Panc1 (cell line): ENCODE measurements at regions not wholly inside any gene's neighbourhood (a gene's known extent, or its start where the extent isn't known, plus 50 kb on each side); places are given as distances from the start of the nearest gene placed in this dataset.
"Not testable (repeated sequence)": the region's sequence is repeated elsewhere in the genome, so short reads cannot be mapped to it uniquely, and the experiment has no call there.

ENCODE experiments used
- ATAC-seq: fragments of 200-7000 bp; cut with Tn5 transposase; 2 replicates; pipeline ENCODE4 v1.9.1; 2020; ENCODE audit warnings: mild to moderate bottlenecking, moderate library complexity
- BruUV-seq: library from RNA; stranded (reverse); fragments of 400-500 nt; replicated peaks from 2 replicates; lab custom pipeline; 2021; lab: Mats Ljungman, UMichigan
- CTCF ChIA-PET: fragments of 300-600 bp; sonication (Branson Sonifier 250); formaldehyde crosslinking; loops from one replicate; lab custom pipeline; 2022; ENCODE audit warnings: antibody characterized with exemption; lab: Charles Lee
- POLR2A ChIA-PET: fragments of 300-600 bp; sonication (Branson Sonifier 250); formaldehyde crosslinking; loops from one replicate; lab custom pipeline; 2022; ENCODE audit warnings: antibody characterized with exemption; lab: Charles Lee
- DNase-seq: peaks from one replicate; pipeline ENCODE4 v3.0.0-alpha.2; 2010; ENCODE audit warnings: low read depth, low spot score
- H3K27ac ChIP-seq: 2 replicates; pipeline ENCODE4 v1.5.1; 2011; ENCODE audit warnings: mild to moderate bottlenecking, low read length, inconsistent platforms
- H3K27me3 ChIP-seq: fragments of 200-500 bp; sonication (Bioruptor generic); 2 replicates; pipeline ENCODE4 v1.6.0; 2014; ENCODE audit warnings: low read length, inconsistent platforms; ENCODE audit not compliant: control insufficient read depth, insufficient read depth
- H3K36me3 ChIP-seq: fragments of 200-500 bp; sonication (Bioruptor generic); 2 replicates; pipeline ENCODE4 v1.5.1; 2014; ENCODE audit warnings: inconsistent platforms, mild to moderate bottlenecking, low read length, moderate library complexity; ENCODE audit not compliant: control insufficient read depth, insufficient read depth
- H3K4me1 ChIP-seq: 2 replicates; pipeline ENCODE4 v1.5.1; 2011; ENCODE audit warnings: inconsistent platforms, mild to moderate bottlenecking, low read length, moderate library complexity; ENCODE audit not compliant: control insufficient read depth, insufficient read depth
- H3K4me3 ChIP-seq, 2 experiments: 2 replicates each; pipeline ENCODE4 v1.5.1; 2011 to 2012; ENCODE audit warnings: low read depth in 2 of 2, low read length in 2 of 2, mild to moderate bottlenecking in 2 of 2, inconsistent platforms in 1 of 2, moderate library complexity in 1 of 2
- H3K9me3 ChIP-seq: fragments of 200-500 bp; sonication (Bioruptor generic); 2 replicates; pipeline ENCODE4 v1.5.1; 2014; ENCODE audit warnings: low read depth, mild to moderate bottlenecking, inconsistent platforms, low read length, moderate library complexity; ENCODE audit not compliant: control insufficient read depth, insufficient read depth
- SIN3A ChIP-seq: IDR thresholded peaks from 2 replicates; pipeline ENCODE4 v1.6.1; 2012; ENCODE audit warnings: low read depth, mild to moderate bottlenecking, low read length, moderate library complexity, borderline replicate concordance; ENCODE audit not compliant: insufficient read depth
- TCF7L2 ChIP-seq: IDR thresholded peaks from 2 replicates; pipeline ENCODE4 v1.6.1; 2011; ENCODE audit warnings: mild to moderate bottlenecking, low read depth, low read length, inconsistent platforms
- in situ Hi-C: cut with HindIII; loops from 2 replicates; pipeline ENCODE4 v1.10.0; 2016; ENCODE audit warnings: low sequenced_read_pairs, low pct_unique_long_range_greater_than_20kb
- intact Hi-C: fragments of 100-400 bp; cut with micrococcal nuclease; formaldehyde crosslinking; loops from one replicate; pipeline ENCODE4 v1.10.0; 2022; ENCODE audit not compliant: unreplicated experiment
- TF ChIP-seq, protein P1 (sequence below), 2 experiments: IDR thresholded peaks; 2 replicates each; pipeline ENCODE4 v1.6.1; 2011 to 2012; ENCODE audit warnings: low read depth in 2 of 2, control low read depth in 1 of 2, low read length in 1 of 2, mild to moderate bottlenecking in 1 of 2, moderate library complexity in 1 of 2; ENCODE audit not compliant: insufficient read depth in 1 of 2

GRCh38 chr14:105694961-105695360, 168.6 kb downstream of the TMEM121 start:
- ATAC-seq = no peak
- in situ Hi-C loops (no loop called here), intact Hi-C loops (no loop called here)
- ChIA-PET CTCF (no interaction called here), POLR2A (no interaction called here)
- no peaks in the 10 kb centered on the region for H3K9me3 ChIP-seq
- TF ChIP-seq TCF7L2 (no peak), SIN3A (no peak)
- TF ChIP-seq, protein P1, sequence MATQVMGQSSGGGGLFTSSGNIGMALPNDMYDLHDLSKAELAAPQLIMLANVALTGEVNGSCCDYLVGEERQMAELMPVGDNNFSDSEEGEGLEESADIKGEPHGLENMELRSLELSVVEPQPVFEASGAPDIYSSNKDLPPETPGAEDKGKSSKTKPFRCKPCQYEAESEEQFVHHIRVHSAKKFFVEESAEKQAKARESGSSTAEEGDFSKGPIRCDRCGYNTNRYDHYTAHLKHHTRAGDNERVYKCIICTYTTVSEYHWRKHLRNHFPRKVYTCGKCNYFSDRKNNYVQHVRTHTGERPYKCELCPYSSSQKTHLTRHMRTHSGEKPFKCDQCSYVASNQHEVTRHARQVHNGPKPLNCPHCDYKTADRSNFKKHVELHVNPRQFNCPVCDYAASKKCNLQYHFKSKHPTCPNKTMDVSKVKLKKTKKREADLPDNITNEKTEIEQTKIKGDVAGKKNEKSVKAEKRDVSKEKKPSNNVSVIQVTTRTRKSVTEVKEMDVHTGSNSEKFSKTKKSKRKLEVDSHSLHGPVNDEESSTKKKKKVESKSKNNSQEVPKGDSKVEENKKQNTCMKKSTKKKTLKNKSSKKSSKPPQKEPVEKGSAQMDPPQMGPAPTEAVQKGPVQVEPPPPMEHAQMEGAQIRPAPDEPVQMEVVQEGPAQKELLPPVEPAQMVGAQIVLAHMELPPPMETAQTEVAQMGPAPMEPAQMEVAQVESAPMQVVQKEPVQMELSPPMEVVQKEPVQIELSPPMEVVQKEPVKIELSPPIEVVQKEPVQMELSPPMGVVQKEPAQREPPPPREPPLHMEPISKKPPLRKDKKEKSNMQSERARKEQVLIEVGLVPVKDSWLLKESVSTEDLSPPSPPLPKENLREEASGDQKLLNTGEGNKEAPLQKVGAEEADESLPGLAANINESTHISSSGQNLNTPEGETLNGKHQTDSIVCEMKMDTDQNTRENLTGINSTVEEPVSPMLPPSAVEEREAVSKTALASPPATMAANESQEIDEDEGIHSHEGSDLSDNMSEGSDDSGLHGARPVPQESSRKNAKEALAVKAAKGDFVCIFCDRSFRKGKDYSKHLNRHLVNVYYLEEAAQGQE (IDR thresholded peaks at IDR 0.05; ENCODE audit: insufficient read depth in 1 of 2, low read depth in 2 of 2, low read length in 1 of 2) = no peak
- H3K27me3 ChIP-seq = no peaks in the 10 kb centered on the region
- no peak overlapping the region for H3K4me3 ChIP-seq
- no TSS peak for BruUV-seq
- H3K27ac ChIP-seq = no peak overlapping the region
- no peaks in the 10 kb centered on the region for H3K4me1 ChIP-seq
- DNase-seq = no peak
- H3K36me3 ChIP-seq = no peaks in the 10 kb centered on the region

GRCh38 chr14:105696388-105696787, 170.0 kb downstream of the TMEM121 start:
- H3K27ac ChIP-seq, H3K4me3 ChIP-seq, CTCF ChIA-PET, intact Hi-C loops, H3K9me3 ChIP-seq, BruUV-seq, H3K36me3 ChIP-seq, H3K4me1 ChIP-seq, ATAC-seq, in situ Hi-C loops, DNase-seq, H3K27me3 ChIP-seq, POLR2A ChIA-PET: not testable (repeated sequence)

- POLR2A ChIA-PET, H3K27ac ChIP-seq, CTCF ChIA-PET, BruUV-seq, H3K27me3 ChIP-seq, H3K9me3 ChIP-seq, H3K4me3 ChIP-seq, DNase-seq, in situ Hi-C loops, ATAC-seq, H3K4me1 ChIP-seq, intact Hi-C loops, H3K36me3 ChIP-seq: not testable (repeated sequence)
Observed at GRCh38 chr14:105697414-105697813, 171.0 kb downstream of the TMEM121 start.

- BruUV-seq, in situ Hi-C loops: not testable (repeated sequence)
Observed at GRCh38 chr14:105697955-105698354, 171.6 kb downstream of the TMEM121 start.

DNA sequence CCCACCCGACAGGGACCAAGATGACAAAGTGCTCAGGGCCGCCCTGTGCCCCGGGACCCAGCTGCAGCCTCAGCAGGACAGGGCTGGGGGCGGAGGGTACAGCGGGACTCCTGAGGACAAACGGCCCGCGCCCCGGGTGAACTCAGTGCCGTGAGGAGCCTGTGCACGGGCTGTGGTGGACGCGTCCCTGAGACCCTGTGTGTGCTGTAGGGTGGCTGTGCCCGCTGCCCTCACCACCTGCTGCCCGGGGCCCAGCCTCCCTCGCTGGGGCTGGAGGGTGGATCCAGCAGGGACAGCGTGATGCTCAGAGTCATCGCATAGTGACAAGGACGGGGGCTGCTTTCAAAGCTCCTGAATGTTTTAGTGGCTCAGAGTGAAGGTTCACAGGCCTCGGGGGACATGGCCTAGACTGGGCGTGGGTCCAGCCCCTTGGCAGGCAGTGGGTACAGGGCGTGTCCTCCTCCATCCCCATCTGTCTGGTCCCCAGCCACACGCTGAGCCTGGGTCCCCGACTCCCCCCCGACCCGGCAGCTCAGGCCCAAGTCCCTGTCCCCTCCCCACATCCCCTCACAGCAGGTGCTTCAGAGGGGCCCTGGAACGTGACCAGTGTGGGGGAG, 172.7 kb downstream of the TMEM121 start:
- H3K27ac ChIP-seq, POLR2A ChIA-PET, BruUV-seq, H3K9me3 ChIP-seq, CTCF ChIA-PET, intact Hi-C loops, H3K36me3 ChIP-seq, H3K4me3 ChIP-seq, in situ Hi-C loops, DNase-seq, H3K4me1 ChIP-seq, H3K27me3 ChIP-seq: not testable (repeated sequence)
- peak; percentile 59 for ATAC-seq

More at GRCh38 chr14:105697955-105698354, 171.6 kb downstream of the TMEM121 start:
- H3K27me3 ChIP-seq, CTCF ChIA-PET, intact Hi-C loops, H3K27ac ChIP-seq, H3K4me1 ChIP-seq, H3K9me3 ChIP-seq, H3K4me3 ChIP-seq, ATAC-seq, DNase-seq, H3K36me3 ChIP-seq, POLR2A ChIA-PET: not testable (repeated sequence)

- intact Hi-C loops = loop anchor here (5.0 kb wide), 1 partner anchor 117 kb away; no protein-coding TSS in a partner anchor
- H3K4me3 ChIP-seq, BruUV-seq, DNase-seq, H3K27ac ChIP-seq, H3K36me3 ChIP-seq, H3K4me1 ChIP-seq, H3K27me3 ChIP-seq, CTCF ChIA-PET, H3K9me3 ChIP-seq, POLR2A ChIA-PET, in situ Hi-C loops: not testable (repeated sequence)
- ATAC-seq = peak; percentile 36
Observed at GRCh38 chr14:105699706-105700105, 173.3 kb downstream of the TMEM121 start.
